Left lung (tissue), 4 donors: ENCODE measurements at regions not wholly inside any gene's neighbourhood (a gene's known extent, or its start where the extent isn't known, plus 50 kb on each side); places are given as distances from the start of the nearest gene placed in this dataset.
A peak's percentile ranks its signal among the peaks of the same experiment; 100 is the strongest.

Experiments used
- ATAC-seq: fragments of 200-7000 bp; cut with Tn5 transposase; one replicate; pipeline ENCODE4 v1.9.1; 2020; ENCODE audit warnings: moderate library complexity
- DNase-seq, 4 donors: peaks; one replicate each; pipeline ENCODE4 v3.0.0-alpha.2; 2013 to 2020
- H3K27ac ChIP-seq, 2 donors: fragments of 200-600 bp; sonication (generic) in 1 of 2; one replicate each; pipeline versions ENCODE4 v1.5.0 to v1.8.0; 2020 to 2021
- H3K27me3 ChIP-seq, 2 donors: fragments of 200-600 bp; sonication (generic) in 1 of 2; one replicate each; pipeline versions ENCODE4 v1.5.0 to v1.8.0; 2020 to 2021
- H3K36me3 ChIP-seq, 2 donors: fragments of 200-600 bp; sonication (generic) in 1 of 2; one replicate each; pipeline versions ENCODE4 v1.5.0 to v1.8.0; 2020 to 2021
- H3K4me1 ChIP-seq, 2 donors: fragments of 200-600 bp; one replicate each; pipeline ENCODE4 v1.8.0; 2021
- H3K4me3 ChIP-seq, 2 donors: fragments of 200-600 bp; sonication (generic) in 1 of 2; one replicate each; pipeline versions ENCODE4 v1.5.0 to v1.8.0; 2020 to 2021; ENCODE audit warnings: mild to moderate bottlenecking in 1 of 2
- H3K9me3 ChIP-seq, 2 donors: fragments of 200-600 bp; sonication (generic) in 1 of 2; one replicate each; pipeline versions ENCODE4 v1.5.0 to v1.8.0; 2020 to 2021
- intact Hi-C, 2 donors: fragments of 100-400 bp; cut with DNase I; formaldehyde crosslinking; loops; one replicate each; pipeline versions ENCODE4 v1.11.2 to v1.14.2; 2022
- TF ChIP-seq, protein P1 (sequence below), 2 donors: fragments of 200-600 bp; sonication (generic) in 1 of 2; IDR thresholded peaks; one replicate each; pipeline versions ENCODE4 v1.5.0 to v1.8.0; 2021; ENCODE audit warnings: antibody characterized with exemption in 2 of 2
- donor health status: DM: no; HTN: yes; CAD: no.
- donor health status: DM: no; HTN: no; CAD: no.

DNA sequence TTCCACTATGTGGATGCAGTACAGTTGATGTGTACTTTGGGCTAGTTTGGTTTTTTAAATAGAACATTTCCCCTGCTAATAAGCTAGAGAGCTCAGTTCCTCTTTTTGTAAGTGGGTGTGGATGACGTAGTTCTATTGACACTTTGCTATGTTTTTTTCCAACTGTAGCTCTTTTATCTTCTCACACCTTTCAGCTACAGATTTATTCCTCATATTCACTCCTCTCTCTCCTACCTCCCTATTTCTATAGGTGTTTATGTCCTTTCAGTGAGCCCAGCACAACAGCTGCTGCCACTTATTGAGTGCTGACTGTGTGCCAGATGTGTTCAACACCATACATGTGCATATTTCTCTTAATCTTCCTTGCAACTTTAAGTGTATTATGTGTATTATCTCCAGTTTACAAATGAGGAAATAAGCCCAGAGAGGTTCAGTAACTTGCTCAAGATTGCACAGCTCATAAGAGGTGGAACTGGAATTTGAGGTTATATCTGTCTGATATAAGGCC, 215.7 kb downstream of the SEMA6A start:
- Histone ChIP-seq H3K27me3 (no peaks in the 10 kb centered on the region), H3K27ac (peak overlapping the region in 1 of 2 donors; percentile 65), H3K9me3 (peaks cover 0 to 5% of the 10 kb centered on the region in 2 donors), H3K4me3 (no peak overlapping the region), H3K4me1 (peaks cover 0 to 36% of the 10 kb centered on the region in 2 donors), H3K36me3 (peaks cover 0 to under 1% of the 10 kb centered on the region in 2 donors)
- DNase-seq (no peak), ATAC-seq (peak; percentile 38)
- TF ChIP-seq, protein P1, sequence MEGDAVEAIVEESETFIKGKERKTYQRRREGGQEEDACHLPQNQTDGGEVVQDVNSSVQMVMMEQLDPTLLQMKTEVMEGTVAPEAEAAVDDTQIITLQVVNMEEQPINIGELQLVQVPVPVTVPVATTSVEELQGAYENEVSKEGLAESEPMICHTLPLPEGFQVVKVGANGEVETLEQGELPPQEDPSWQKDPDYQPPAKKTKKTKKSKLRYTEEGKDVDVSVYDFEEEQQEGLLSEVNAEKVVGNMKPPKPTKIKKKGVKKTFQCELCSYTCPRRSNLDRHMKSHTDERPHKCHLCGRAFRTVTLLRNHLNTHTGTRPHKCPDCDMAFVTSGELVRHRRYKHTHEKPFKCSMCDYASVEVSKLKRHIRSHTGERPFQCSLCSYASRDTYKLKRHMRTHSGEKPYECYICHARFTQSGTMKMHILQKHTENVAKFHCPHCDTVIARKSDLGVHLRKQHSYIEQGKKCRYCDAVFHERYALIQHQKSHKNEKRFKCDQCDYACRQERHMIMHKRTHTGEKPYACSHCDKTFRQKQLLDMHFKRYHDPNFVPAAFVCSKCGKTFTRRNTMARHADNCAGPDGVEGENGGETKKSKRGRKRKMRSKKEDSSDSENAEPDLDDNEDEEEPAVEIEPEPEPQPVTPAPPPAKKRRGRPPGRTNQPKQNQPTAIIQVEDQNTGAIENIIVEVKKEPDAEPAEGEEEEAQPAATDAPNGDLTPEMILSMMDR (IDR thresholded peaks at IDR 0.05), result no peak
- intact Hi-C loops, result no loop called here

DNA sequence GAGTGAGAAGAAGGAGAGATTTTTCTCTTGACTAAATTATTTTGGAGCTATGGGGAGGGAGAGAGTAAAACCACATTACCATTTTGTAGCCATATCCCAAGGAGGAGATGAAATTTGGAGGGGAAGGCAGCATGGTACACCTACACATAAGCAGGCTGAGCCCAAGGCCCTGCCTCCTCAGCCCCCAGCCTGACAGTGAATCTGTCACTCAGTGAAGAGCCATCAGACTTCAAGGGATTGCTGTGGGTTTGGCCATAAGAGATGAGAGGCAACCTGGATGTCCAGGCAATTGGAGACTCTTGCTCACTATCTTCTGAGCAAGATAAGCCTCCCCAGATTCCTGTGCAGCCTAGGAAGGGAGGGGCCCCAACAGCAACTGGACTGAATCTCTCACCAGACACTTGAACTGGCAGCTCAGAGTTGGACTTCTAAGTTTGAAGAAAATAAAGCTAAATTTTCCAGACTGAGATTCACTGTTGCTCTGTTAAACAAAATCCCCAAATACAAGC, 216.6 kb downstream of the SEMA6A start:
- H3K36me3 ChIP-seq, result peaks cover 0 to 3% of the 10 kb centered on the region in 2 donors
- peaks cover 0 to 11% of the 10 kb centered on the region in 2 donors for H3K9me3 ChIP-seq
- H3K27me3 ChIP-seq, result no peaks in the 10 kb centered on the region
- peaks cover 0 to 36% of the 10 kb centered on the region in 2 donors for H3K4me1 ChIP-seq
- intact Hi-C loops, result no loop called here
- DNase-seq, result no peak
- TF ChIP-seq, protein P1 (IDR thresholded peaks at IDR 0.05), result no peak
- peak overlapping the region in 1 of 2 donors; percentile 65 for H3K27ac ChIP-seq
- no peak for ATAC-seq
- H3K4me3 ChIP-seq, result no peak overlapping the region

DNA sequence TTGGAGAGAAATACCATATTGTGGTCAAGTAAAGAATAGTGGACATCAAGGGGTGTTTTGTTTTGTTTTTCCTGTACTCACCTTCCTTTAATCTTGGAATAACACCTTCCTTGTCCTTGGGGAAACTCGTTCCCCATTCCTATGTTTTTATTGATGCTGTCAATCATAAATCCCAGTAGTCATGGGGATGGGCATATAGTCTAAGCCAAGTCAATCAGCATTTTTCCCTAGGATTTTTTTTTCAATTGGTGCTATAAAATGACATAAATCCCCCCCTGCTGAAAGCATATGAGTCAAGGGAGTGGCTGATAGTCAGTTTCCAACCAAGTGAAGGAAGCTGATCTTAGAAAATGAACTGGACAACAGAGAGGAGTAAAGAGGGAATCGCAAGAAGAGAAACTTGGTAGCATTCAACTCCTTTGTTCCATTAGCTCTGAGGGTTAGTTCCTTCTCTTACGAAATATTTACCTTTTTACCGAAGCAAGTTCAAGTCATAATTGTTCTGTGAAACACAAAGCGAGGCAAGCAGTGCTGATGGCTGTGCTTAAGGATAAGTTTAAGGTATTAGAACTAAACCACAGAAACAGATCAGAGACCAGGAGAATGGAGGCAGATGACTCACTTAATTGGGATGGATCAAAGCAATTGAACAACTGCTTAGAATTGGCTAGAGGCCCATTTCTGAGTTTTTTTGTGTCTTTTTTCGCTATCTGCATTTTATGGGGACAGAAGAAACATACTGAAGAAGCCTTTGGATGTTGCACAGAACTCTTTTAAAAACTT, 218.6 kb downstream of the SEMA6A start:
- H3K27me3 ChIP-seq, result no peaks in the 10 kb centered on the region
- no peak for ATAC-seq
- H3K27ac ChIP-seq, result no peak overlapping the region
- no peak overlapping the region for H3K4me3 ChIP-seq
- no peak for DNase-seq
- intact Hi-C loops, result no loop called here
- peaks cover 0 to 27% of the 10 kb centered on the region in 2 donors for H3K4me1 ChIP-seq
- TF ChIP-seq, protein P1 (IDR thresholded peaks at IDR 0.05), result no peak
- H3K36me3 ChIP-seq, result peaks cover 0 to 13% of the 10 kb centered on the region in 2 donors
- peaks cover 0 to 15% of the 10 kb centered on the region in 2 donors for H3K9me3 ChIP-seq

DNA sequence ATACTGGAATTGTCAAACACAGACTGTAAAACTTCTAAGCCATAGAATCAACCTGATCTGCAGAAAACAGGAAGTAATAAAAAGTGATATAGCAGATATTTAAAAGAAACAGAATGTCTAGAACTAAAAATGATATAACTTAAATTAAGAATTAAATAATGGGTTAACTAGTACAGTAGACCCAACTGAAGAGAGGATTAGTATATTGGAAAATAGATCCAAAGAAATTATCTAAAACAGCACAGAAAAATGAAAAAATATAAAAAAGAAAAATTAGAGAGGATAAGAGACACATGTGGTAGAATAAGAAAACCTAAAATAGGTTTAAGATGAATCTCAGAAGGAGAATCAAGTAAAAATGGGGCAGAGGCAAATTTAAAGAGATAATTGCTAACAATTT, 219.9 kb downstream of the SEMA6A start:
- H3K27me3 ChIP-seq, result no peaks in the 10 kb centered on the region
- peaks cover 0 to 14% of the 10 kb centered on the region in 2 donors for H3K4me1 ChIP-seq
- DNase-seq, result no peak
- H3K27ac ChIP-seq, result no peak overlapping the region
- no peak for ATAC-seq
- no peak overlapping the region for H3K4me3 ChIP-seq
- peaks cover 0 to 13% of the 10 kb centered on the region in 2 donors for H3K36me3 ChIP-seq
- peaks cover 0 to 19% of the 10 kb centered on the region in 2 donors for H3K9me3 ChIP-seq
- TF ChIP-seq, protein P1 (IDR thresholded peaks at IDR 0.05), result no peak
- intact Hi-C loops, result no loop called here

DNA sequence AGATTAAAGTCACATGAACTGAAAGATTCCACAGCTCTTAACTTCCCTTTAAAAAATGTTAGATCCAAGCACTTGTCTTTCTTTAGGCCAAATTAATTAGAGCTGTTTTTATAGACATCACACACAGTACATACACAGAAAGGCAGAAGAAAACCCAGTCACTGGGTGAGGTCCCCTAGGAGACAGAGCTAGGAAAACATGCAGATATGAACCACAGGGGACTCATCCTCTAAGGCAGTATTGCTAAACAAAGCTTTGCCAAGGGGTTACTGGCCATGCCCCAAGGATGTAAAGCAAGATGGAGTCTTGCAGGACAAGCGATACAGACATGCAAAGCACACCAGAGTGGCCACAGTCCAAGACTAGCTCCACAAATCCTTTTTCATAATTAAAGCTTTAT, 227.0 kb downstream of the SEMA6A start:
- peaks cover 0 to 14% of the 10 kb centered on the region in 2 donors for H3K36me3 ChIP-seq
- no peak overlapping the region for H3K4me3 ChIP-seq
- H3K4me1 ChIP-seq, result no peaks in the 10 kb centered on the region
- peaks cover 0 to 27% of the 10 kb centered on the region in 2 donors for H3K9me3 ChIP-seq
- H3K27ac ChIP-seq, result no peak overlapping the region
- TF ChIP-seq, protein P1 (IDR thresholded peaks at IDR 0.05), result no peak
- DNase-seq (no peak), ATAC-seq (no peak)
- intact Hi-C loops, result no loop called here
- no peaks in the 10 kb centered on the region for H3K27me3 ChIP-seq
